NCI-H2171 treated with DMSO at 0.1 percent for 48 hours (cell line): ENCODE measurements at regions not wholly inside any gene's neighbourhood (a gene's known extent, or its start where the extent isn't known, plus 50 kb on each side); places are given as distances from the start of the nearest gene placed in this dataset.
"Not testable (repeated sequence)": the region's sequence is repeated elsewhere in the genome, so short reads cannot be mapped to it uniquely, and the experiment has no call there.

Experiments used
- DNase-seq: peaks from one replicate; lab custom pipeline; 2025; lab: John Stamatoyannopoulos, UW

- DNase-seq = no peak
These were observed 82.0 kb upstream of the ACSL1 start for GRCh38 chr4:184907810-184908209.

- DNase-seq = peak; percentile 69
These were observed 85.5 kb upstream of the ACSL1 start for GRCh38 chr4:184911310-184911709.

DNA sequence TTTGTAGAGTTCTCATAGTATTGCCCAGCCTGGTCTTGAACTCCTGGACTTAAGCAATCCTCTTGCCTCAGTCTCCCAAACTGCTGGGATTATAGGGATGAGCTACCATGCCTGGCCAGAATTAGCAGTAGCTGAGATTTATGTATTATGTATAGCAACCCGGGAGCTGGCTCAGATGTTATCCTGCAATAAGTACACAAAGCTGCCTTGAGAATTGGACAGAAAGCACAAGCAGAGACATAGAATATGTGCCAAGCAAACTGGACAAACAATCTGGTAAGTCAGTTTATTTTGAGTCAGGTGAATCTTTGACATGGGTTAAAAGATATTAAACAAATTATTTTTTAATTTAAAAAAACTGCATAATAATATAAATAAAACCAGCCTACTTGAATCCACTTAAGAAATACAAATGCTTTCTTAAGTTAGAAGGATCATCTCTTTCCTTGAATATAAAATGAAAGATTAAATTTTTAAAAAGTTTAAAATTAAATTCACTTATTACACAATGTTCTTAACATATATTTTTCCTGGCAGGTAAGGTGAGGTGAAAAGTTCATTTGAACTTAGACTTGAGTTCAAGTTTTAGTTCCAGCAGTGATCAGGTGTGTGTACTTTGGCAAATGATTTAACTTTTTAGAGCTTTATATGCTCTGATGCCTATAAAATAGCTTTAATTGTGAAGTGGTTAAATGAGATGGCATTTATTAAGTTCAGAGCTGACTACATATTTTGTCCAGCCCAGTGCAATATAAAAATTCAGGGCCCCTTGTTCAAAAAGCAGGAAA lies 87.8 kb upstream of the ACSL1 start:
- DNase-seq = no peak

- not testable (repeated sequence) for DNase-seq
These were observed 93.0 kb upstream of the ACSL1 start for GRCh38 chr4:184918799-184919198.

GRCh38 chr4:184921456-184921855 lies 95.7 kb upstream of the ACSL1 start:
- no peak for DNase-seq

GRCh38 chr4:184922301-184922700 lies 96.0 kb upstream of the HELT start:
- no peak for DNase-seq

DNA sequence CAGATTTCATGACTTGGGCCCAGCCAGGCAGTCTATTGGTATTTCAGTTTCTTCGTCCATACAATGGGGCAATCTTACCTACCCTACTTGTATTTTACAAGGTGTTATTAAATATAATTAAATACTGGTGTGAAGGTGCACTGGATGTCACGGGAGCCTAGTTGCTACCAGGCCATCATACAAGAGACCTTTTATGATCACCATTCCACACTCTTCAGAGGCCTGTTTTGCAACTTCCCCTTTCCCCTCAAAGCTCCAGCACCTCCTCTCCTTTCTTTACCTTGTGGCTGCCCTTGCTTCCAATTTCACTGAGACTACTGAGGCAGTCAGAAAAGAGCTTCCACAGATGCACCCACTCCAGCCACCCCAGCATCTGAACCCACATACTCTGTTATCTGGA lies 93.8 kb upstream of the HELT start:
- no peak for DNase-seq

GRCh38 chr4:184929476-184929875 lies 88.8 kb upstream of the HELT start:
- DNase-seq = no peak

- DNase-seq = no peak
These were observed 88.3 kb upstream of the HELT start for GRCh38 chr4:184930026-184930425.

DNA sequence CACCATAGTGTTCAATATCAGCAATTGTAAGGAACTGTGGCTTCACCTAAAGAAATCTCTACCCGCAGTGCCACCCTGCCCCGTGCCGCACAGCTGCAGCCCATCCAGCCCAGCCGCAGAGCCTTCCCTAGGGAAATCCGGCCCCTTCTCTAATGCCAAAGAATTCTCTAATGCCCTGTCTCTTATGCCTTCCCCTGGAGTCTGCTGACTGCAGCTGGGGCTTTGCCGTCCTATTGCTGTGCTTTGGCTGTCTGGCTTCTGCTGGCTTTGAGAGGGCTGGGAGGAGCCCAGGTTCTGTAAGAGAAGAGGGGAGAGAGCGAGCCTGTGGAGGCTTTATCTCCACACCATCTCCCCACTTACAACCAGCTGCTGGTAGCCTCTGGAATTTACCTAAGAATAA lies 85.9 kb upstream of the HELT start:
- DNase-seq = peak; percentile 54

DNA sequence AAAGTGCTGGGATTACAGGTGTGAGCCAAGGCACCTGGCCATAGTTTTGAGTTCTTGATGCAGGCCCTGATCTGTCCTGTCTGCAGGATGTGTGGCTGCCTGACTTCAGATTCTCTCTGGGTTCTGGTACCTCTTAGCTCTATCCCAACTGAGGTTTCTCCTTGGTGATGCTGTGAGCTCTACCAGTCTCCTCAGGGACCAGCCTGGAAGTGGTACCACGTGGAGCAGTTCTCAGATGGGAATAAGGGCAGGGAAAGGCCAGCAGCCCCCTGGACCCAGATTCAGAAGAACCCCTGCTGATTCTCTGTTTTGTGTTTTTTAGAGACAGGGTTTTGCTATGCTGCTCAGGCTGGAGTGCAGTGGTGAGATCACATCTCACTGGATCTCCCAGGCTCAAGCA lies 85.0 kb upstream of the HELT start:
- no peak for DNase-seq

GRCh38 chr4:184934184-184934583 lies 84.1 kb upstream of the HELT start:
- no peak for DNase-seq

DNA sequence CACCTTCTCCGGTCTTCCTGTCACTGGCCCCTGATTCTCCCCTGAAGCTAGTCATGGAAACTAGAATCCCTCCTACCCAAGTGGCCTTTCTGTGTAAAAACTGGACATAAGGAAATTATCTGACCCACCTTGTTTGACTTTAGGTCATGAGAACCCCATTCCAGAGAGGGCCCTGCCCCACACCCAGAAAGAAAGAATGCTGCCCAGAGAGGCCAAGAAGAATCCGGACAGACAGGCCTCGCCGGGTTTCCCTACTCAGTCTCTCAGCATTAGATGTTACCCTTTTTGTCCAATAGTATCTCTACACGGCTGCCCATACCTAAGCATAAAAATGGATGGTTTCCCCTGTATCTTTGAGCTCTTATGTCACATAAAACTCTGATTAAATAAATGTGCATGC lies 83.3 kb upstream of the HELT start:
- no peak for DNase-seq

DNA sequence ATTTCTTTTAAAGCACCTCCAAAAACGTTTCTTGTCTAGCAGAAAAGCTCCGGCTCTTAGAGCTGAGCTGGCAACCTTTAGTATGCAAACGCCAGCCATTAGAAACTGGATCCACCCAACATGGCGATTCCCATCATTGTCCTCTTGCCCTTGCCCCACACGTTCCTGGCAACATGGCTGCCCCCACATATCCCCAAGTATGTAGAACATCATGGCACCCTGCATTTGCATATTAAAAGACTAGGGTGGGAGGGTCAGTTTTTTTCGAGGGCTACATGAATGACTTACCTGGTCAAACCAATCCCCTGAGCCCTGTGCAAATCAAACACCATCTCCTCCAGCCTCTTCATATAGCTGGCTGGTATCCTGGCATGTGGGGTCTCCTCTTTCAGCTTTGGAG lies 82.2 kb upstream of the HELT start:
- DNase-seq = no peak

DNA sequence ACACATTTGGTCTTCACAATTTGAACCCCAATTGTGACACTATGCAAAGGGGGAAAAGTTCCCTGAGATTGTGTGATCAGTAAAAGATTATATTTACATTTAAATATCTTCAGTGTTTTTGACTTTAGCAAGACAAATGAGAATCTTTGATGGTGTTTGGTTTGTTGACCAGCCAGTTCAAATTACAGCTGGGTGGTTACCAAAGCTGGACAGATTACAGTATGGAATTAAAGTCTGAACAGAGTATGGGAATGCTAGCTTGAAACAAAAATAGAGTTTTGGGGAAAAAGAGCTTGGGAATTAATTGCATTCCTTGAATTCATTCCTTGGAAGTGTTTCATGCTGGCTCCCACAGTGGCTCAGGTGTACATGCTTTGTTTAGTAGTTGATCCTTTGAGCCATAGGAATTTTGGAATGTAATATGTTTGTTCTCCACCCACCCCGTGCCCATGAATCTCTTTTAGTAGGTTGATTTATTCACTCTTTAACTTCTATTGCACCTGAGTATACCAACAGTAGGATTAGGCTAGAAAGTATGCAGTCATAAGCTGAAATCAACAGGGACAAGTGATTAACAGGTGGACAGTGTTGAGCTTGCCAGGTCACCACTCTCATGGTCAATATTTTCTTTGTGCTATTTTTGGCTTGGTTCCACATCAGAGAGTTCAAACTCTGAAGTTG lies 81.1 kb upstream of the HELT start:
- no peak for DNase-seq

- peak; percentile 57 for DNase-seq
These were observed 80.5 kb upstream of the HELT start for GRCh38 chr4:184937745-184938144.

DNA sequence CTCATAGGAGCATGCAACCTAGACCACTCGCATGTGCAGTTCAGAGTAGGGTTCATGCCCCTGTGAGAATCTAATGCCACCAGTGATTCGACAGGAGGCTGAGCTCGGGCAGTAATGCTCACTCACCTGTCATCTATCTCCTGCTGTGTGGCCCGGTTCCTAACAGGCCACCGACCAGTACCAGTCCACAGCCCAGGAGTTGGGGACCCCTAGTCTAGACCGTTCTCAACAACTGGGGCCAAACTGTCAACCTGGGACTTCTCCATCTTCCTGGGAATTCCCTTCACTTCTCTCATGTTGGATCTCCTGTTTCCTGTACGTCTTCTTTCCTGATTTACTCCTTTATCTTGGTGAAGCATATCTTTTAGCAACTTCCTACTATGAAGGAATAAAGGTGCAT lies 79.4 kb upstream of the HELT start:
- DNase-seq = no peak

GRCh38 chr4:184939978-184940377 lies 78.3 kb upstream of the HELT start:
- DNase-seq = no peak

- DNase-seq = no peak
These were observed 77.8 kb upstream of the HELT start for GRCh38 chr4:184940500-184940899.

DNA sequence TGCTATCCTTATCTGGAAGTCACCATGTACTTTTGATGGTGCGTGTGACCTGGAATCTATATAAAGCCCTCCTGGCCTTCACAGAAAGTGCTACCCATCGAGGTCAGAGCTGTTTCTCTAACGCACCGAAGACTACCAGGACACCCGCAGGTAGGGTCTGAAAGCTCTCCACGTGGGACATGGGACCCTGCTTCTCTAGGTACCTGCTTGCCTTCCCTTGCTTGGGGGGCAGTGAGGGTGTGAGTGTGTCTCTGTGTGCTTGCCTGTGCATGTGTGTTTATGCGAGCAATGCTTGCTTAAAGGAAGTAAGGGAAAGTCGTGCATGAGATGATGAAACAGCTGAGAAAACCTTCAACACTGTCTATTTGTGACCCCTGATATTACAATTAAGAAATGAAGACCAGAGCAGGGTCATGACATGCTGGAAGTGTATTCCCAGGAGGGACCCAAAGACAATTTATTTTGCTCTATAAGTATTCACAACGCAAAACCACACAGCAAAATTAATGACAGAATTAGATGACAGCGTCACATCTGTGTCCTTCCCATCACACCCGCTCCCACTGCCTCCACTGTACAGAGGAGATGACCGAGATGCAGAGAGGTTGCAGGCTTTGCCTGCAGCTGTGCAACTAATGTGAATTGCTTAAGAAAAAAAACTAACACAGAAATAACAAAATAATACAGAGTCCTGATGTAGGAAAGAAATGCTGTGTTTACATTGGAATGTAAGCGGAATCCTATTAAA lies 76.4 kb upstream of the HELT start:
- DNase-seq = no peak

DNA sequence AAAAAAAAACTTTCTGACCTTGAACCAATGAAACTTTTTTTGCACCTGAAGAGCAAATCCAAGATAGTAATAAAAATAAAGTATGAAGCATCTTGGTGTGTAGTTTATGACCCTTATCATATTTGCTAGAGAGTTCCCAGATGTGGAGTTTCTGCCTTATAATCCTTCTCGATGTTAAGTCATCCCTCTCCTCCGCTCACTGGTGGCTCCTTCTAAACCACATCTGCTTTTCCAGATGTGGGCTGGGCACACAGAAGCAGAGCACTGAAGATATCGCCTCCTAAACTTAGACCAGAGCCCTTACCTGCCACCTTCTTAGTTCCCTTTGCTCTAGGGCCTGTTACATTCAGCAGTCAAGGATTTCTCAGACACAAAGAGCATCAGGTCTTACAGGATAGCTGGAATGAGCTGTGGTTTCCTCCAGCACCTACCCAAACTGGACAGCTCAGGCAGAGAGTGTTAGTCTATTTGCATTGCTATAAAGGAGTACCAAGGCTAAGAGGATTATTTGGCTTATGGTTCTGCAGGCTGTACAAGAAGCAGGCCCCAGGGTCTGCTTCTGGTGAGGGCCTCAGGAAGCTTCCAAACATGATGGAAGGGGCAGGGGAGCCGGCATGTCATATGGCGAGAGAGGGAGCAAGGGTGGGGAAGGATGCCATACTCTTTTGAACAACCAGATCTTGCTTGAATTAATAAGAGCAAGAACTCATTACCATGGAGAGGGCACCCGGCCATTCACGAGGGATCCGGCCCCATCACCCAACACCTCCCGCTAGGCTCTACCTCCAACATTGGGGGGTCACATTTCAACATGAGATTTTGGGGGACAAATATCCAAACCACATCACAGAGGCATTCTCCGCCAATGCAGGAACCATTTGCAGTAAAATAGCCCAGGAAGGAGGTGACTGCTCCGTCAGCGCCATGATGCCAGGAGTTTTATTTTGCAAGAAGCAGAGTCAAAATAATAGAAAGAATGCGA lies 75.6 kb upstream of the HELT start:
- no peak for DNase-seq

- DNase-seq = no peak
These were observed 69.3 kb upstream of the HELT start for GRCh38 chr4:184949020-184949419.
